Neural progenitor cell (in vitro differentiated cells): ENCODE measurements at regions not wholly inside any gene's neighbourhood (a gene's known extent, or its start where the extent isn't known, plus 50 kb on each side); places are given as distances from the start of the nearest gene placed in this dataset.
"Not testable (repeated sequence)": the region's sequence is repeated elsewhere in the genome, so short reads cannot be mapped to it uniquely, and the experiment has no call there.

Source experiments
- DNase-seq: peaks from one replicate; pipeline ENCODE4 v3.0.0-alpha.2; 2016; ENCODE audit warnings: low spot score
- H2AFZ ChIP-seq: fragments of 200-600 bp; sonication (generic); replicated peaks from 2 replicates; pipeline ENCODE4 v1.6.1; 2016; ENCODE audit warnings: antibody characterized with exemption
- H3F3A ChIP-seq: fragments of 200-600 bp; sonication (generic); 2 replicates; pipeline ENCODE4 v1.6.1; 2016; ENCODE audit warnings: antibody characterized with exemption, low read depth
- H3K27ac ChIP-seq: fragments of 200-600 bp; sonication (generic); 2 replicates; pipeline ENCODE4 v1.5.1; 2016; ENCODE audit warnings: mild to moderate bottlenecking
- H3K27me3 ChIP-seq: fragments of 200-600 bp; sonication (generic); 2 replicates; pipeline ENCODE4 v1.6.1; 2016; ENCODE audit warnings: mild to moderate bottlenecking, moderate library complexity
- H3K36me3 ChIP-seq: fragments of 200-600 bp; sonication (generic); 2 replicates; pipeline ENCODE4 v1.5.1; 2016
- H3K4me1 ChIP-seq: fragments of 200-600 bp; sonication (generic); 2 replicates; pipeline ENCODE4 v1.6.1; 2016; ENCODE audit warnings: mixed run types
- H3K4me2 ChIP-seq: fragments of 200-600 bp; sonication (generic); 2 replicates; pipeline ENCODE4 v1.6.1; 2016
- H3K4me3 ChIP-seq: fragments of 200-600 bp; sonication (generic); 2 replicates; pipeline ENCODE4 v1.5.1; 2016
- H3K79me2 ChIP-seq: fragments of 200-600 bp; sonication (generic); 2 replicates; pipeline ENCODE4 v1.6.1; 2016; ENCODE audit warnings: low read depth
- H3K9ac ChIP-seq: fragments of 200-600 bp; sonication (generic); 2 replicates; pipeline ENCODE4 v1.6.1; 2016
- H3K9me3 ChIP-seq: fragments of 200-600 bp; sonication (generic); 2 replicates; pipeline ENCODE4 v1.5.1; 2016; ENCODE audit warnings: low read depth
- H4K20me1 ChIP-seq: fragments of 200-600 bp; sonication (generic); 2 replicates; pipeline ENCODE4 v1.6.1; 2016; ENCODE audit warnings: low read depth
- H3K27ac Mint-ChIP-seq: 3 replicates; pipeline ENCODE4 v1.8.0; 2021; ENCODE audit warnings: mixed read lengths
- H3K27me3 Mint-ChIP-seq: 2 replicates; pipeline ENCODE4 v1.8.0; 2022; ENCODE audit warnings: low read depth, mild to moderate bottlenecking, inconsistent platforms, moderate library complexity, mixed read lengths; ENCODE audit not compliant: insufficient read depth
- H3K36me3 Mint-ChIP-seq: 3 replicates; pipeline ENCODE4 v1.8.0; 2021; ENCODE audit warnings: mixed read lengths
- H3K4me1 Mint-ChIP-seq: 3 replicates; pipeline ENCODE4 v1.8.0; 2021; ENCODE audit warnings: mixed read lengths
- H3K4me3 Mint-ChIP-seq: 3 replicates; pipeline ENCODE4 v1.8.0; 2021; ENCODE audit warnings: mild to moderate bottlenecking, moderate library complexity, mixed read lengths
- H3K9me3 Mint-ChIP-seq: 3 replicates; pipeline ENCODE4 v1.8.0; 2020; ENCODE audit warnings: mixed read lengths
- EZH2 ChIP-seq: fragments of 200-600 bp; sonication (generic); IDR thresholded peaks from 2 replicates; pipeline ENCODE4 v1.6.1; 2017; ENCODE audit warnings: antibody characterized with exemption, mild to moderate bottlenecking, moderate library complexity
- EZH2phosphoT487 ChIP-seq: fragments of 200-600 bp; sonication (generic); IDR thresholded peaks from 2 replicates; pipeline ENCODE4 v1.6.1; 2017; ENCODE audit warnings: antibody characterized with exemption
- TF ChIP-seq, protein P1 (sequence below): fragments of 200-600 bp; sonication (generic); IDR thresholded peaks from 2 replicates; pipeline ENCODE4 v1.5.1; 2017; ENCODE audit warnings: antibody characterized with exemption, mild to moderate bottlenecking

DNA sequence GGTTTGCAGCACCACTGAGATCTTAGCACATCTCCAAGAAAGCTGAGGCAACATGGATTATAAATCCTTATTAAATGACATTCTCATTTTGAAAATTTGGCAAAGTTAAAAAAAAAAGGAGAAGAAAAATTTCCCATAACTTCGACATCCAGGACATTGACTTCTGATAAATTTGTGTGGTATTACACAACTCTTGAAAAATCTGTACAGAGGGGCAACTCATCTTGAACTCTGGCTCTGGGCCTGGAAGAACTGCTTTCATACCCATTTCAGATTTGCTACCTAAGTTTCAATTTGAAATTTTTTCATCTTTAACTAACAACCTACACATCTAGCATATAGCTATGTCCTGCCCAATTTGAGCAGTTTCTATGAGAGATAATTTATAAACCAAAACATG lies 118.0 kb upstream of the UGP2 start:
- no peak overlapping the region for H3K4me3 ChIP-seq
- no peak overlapping the region for H3K4me2 ChIP-seq
- H3K4me1 ChIP-seq = peaks cover 8% of the 10 kb centered on the region
- H3K4me1 Mint-ChIP-seq = no peaks in the 10 kb centered on the region
- no peaks in the 10 kb centered on the region for H3F3A ChIP-seq
- peaks cover 8% of the 10 kb centered on the region for H3K9me3 Mint-ChIP-seq
- H3K9ac ChIP-seq = no peak overlapping the region
- no peaks in the 10 kb centered on the region for H3K36me3 Mint-ChIP-seq
- H4K20me1 ChIP-seq = no peaks in the 10 kb centered on the region
- no peak overlapping the region for H2AFZ ChIP-seq
- H3K27ac Mint-ChIP-seq = no peak overlapping the region
- TF ChIP-seq EZH2phosphoT487 (no peak), EZH2 (no peak)
- TF ChIP-seq, protein P1, sequence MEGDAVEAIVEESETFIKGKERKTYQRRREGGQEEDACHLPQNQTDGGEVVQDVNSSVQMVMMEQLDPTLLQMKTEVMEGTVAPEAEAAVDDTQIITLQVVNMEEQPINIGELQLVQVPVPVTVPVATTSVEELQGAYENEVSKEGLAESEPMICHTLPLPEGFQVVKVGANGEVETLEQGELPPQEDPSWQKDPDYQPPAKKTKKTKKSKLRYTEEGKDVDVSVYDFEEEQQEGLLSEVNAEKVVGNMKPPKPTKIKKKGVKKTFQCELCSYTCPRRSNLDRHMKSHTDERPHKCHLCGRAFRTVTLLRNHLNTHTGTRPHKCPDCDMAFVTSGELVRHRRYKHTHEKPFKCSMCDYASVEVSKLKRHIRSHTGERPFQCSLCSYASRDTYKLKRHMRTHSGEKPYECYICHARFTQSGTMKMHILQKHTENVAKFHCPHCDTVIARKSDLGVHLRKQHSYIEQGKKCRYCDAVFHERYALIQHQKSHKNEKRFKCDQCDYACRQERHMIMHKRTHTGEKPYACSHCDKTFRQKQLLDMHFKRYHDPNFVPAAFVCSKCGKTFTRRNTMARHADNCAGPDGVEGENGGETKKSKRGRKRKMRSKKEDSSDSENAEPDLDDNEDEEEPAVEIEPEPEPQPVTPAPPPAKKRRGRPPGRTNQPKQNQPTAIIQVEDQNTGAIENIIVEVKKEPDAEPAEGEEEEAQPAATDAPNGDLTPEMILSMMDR = no peak
- no peak for DNase-seq
- no peaks in the 10 kb centered on the region for H3K27me3 ChIP-seq
- H3K4me3 Mint-ChIP-seq = no peak overlapping the region
- H3K9me3 ChIP-seq = no peaks in the 10 kb centered on the region
- no peaks in the 10 kb centered on the region for H3K36me3 ChIP-seq
- no peaks in the 10 kb centered on the region for H3K79me2 ChIP-seq
- H3K27me3 Mint-ChIP-seq = no peaks in the 10 kb centered on the region
- H3K27ac ChIP-seq = no peak overlapping the region

DNA sequence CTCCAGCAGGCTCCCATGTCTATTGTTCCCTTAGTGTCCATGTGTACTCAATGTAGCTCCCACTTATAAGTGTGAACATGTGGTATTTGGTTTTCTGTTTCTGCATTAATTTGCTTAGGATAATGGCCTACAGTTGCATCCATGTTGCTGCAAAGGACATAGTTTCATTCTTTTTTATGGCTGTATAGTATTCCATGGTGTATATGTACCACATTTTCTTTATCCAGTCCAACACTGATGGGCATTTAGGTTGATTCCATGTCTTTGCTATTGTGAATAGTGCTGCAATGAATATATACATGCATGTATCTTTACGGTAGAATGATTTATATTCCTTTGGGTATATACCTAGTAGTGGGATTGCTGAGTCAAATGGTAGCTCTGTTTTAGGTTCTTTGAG lies 116.5 kb upstream of the UGP2 start:
- H3K9me3 ChIP-seq, H2AFZ ChIP-seq, H4K20me1 ChIP-seq, H3K4me1 Mint-ChIP-seq, H3K4me1 ChIP-seq, DNase-seq, H3K27me3 ChIP-seq, H3K4me3 Mint-ChIP-seq, H3K27ac Mint-ChIP-seq, H3K9me3 Mint-ChIP-seq, H3K27ac ChIP-seq, H3K36me3 Mint-ChIP-seq, H3K27me3 Mint-ChIP-seq, H3F3A ChIP-seq, H3K4me2 ChIP-seq, H3K79me2 ChIP-seq, H3K36me3 ChIP-seq, H3K4me3 ChIP-seq, H3K9ac ChIP-seq: not testable (repeated sequence)

DNA sequence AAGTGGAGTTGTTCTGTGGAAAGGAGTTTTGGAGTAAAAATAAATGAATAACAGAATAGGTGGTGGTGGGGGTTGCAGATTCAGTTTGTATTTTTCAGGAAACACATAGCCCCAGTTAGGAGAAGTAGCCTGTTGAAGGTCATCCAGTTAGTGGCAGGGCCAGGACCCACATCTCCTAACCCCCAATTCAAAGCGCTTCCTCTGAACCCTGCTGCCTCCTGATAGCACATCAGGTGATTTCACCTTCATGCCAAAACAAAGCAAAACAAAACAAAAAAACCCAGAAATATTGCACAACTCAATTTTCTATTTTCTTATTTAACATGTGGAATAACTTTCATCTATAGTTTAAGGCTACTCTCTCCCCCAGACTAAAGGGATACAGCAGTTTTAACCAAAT lies 112.3 kb upstream of the UGP2 start:
- H3K27ac ChIP-seq = no peak overlapping the region

DNA sequence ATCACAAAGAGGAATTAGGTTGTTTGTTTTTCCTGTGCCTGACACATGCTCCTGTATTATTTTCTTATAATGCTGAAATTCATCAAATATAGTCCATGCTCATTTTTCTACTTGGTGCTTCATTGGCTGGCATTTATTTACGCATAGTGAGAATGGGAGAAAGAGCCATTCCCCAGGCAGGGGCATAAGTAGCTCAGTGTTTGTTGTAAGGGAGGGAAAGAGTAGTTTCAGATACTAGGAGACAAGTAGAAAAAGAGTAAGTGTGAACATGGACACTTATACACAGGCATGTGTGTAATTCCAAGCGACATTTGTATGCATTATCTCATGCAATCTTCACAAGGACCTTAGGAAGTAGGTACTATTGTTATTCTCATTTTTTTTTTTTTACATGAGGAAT lies 111.9 kb upstream of the UGP2 start:
- no peak overlapping the region for H3K4me2 ChIP-seq
- no peaks in the 10 kb centered on the region for H4K20me1 ChIP-seq
- H3K9me3 ChIP-seq = no peaks in the 10 kb centered on the region
- no peak overlapping the region for H3K4me3 ChIP-seq
- H2AFZ ChIP-seq = no peak overlapping the region
- H3K36me3 Mint-ChIP-seq = no peaks in the 10 kb centered on the region
- no peak for TF ChIP-seq EZH2phosphoT487
- TF ChIP-seq, protein P1 = no peak
- TF ChIP-seq EZH2 = no peak
- H3K36me3 ChIP-seq = no peaks in the 10 kb centered on the region
- no peak overlapping the region for H3K27ac ChIP-seq
- no peak overlapping the region for H3K27ac Mint-ChIP-seq
- H3K27me3 ChIP-seq = no peaks in the 10 kb centered on the region
- H3K9me3 Mint-ChIP-seq = peaks cover 4% of the 10 kb centered on the region
- no peak overlapping the region for H3K4me3 Mint-ChIP-seq
- no peaks in the 10 kb centered on the region for H3K4me1 ChIP-seq
- no peak for DNase-seq
- H3K79me2 ChIP-seq = no peaks in the 10 kb centered on the region
- H3F3A ChIP-seq = no peaks in the 10 kb centered on the region
- H3K9ac ChIP-seq = no peak overlapping the region
- no peaks in the 10 kb centered on the region for H3K27me3 Mint-ChIP-seq
- H3K4me1 Mint-ChIP-seq = no peaks in the 10 kb centered on the region

More for the DNA sequence above, 112.3 kb upstream of the UGP2 start:
- Histone ChIP-seq H3K4me2 (no peak overlapping the region), H4K20me1 (no peaks in the 10 kb centered on the region), H3K9me3 (no peaks in the 10 kb centered on the region), H3K36me3 (no peaks in the 10 kb centered on the region), H2AFZ (no peak overlapping the region), H3K27me3 (no peaks in the 10 kb centered on the region), H3K4me1 (no peaks in the 10 kb centered on the region), H3F3A (no peaks in the 10 kb centered on the region), H3K79me2 (no peaks in the 10 kb centered on the region), H3K9ac (no peak overlapping the region), H3K4me3 (no peak overlapping the region)
- Mint-ChIP-seq H3K4me3 (no peak overlapping the region), H3K27ac (no peak overlapping the region), H3K27me3 (no peaks in the 10 kb centered on the region), H3K4me1 (no peaks in the 10 kb centered on the region), H3K9me3 (peaks cover 4% of the 10 kb centered on the region), H3K36me3 (no peaks in the 10 kb centered on the region)
- no peak for DNase-seq
- TF ChIP-seq EZH2phosphoT487 (no peak), EZH2 (no peak)
- TF ChIP-seq, protein P1 = no peak
